ENCODE measurements at regions not wholly inside any gene's neighbourhood (a gene's known extent, or its start where the extent isn't known, plus 50 kb on each side); places are given as distances from the start of the nearest gene placed in this dataset.

- Mint-ChIP-seq H3K4me1 (ENCODE audit: low read depth) (no peaks in the 10 kb centered on the region), H3K27me3 (ENCODE audit: low read depth) (no peaks in the 10 kb centered on the region), H3K4me3 (no peak overlapping the region), H3K36me3 (ENCODE audit: insufficient read depth) (no peaks in the 10 kb centered on the region), H3K9me3 (peaks cover 3% of the 10 kb centered on the region)
- DNase-seq = no peak
- ATAC-seq = no peak
Observed at GRCh38 chr13:22717036-22717435, 463.7 kb upstream of the SGCG start.

- no peaks in the 10 kb centered on the region for H3K9me3 Mint-ChIP-seq
- peaks cover 2% of the 10 kb centered on the region for H3K27me3 Mint-ChIP-seq (ENCODE audit: low read depth)
- no peaks in the 10 kb centered on the region for H3K36me3 Mint-ChIP-seq (ENCODE audit: insufficient read depth)
- ATAC-seq (no peak), DNase-seq (no peak)
- H3K4me3 Mint-ChIP-seq = no peak overlapping the region
- no peaks in the 10 kb centered on the region for H3K4me1 Mint-ChIP-seq (ENCODE audit: low read depth)
Observed at GRCh38 chr13:22726726-22727125, 454.1 kb upstream of the SGCG start.

- peaks cover 14% of the 10 kb centered on the region for H3K27me3 Mint-ChIP-seq (ENCODE audit: low read depth)
- no peak overlapping the region for H3K4me3 Mint-ChIP-seq
- peaks cover 4% of the 10 kb centered on the region for H3K9me3 Mint-ChIP-seq
- no peak for DNase-seq
- ATAC-seq = no peak
- no peaks in the 10 kb centered on the region for H3K4me1 Mint-ChIP-seq (ENCODE audit: low read depth)
- H3K36me3 Mint-ChIP-seq (ENCODE audit: insufficient read depth) = no peaks in the 10 kb centered on the region
Observed at GRCh38 chr13:22735011-22735995, 445.5 kb upstream of the SGCG start.

- Mint-ChIP-seq H3K4me1 (ENCODE audit: low read depth) (no peaks in the 10 kb centered on the region), H3K4me3 (no peak overlapping the region), H3K9me3 (peaks cover 4% of the 10 kb centered on the region), H3K36me3 (ENCODE audit: insufficient read depth) (no peaks in the 10 kb centered on the region), H3K27me3 (ENCODE audit: low read depth) (peaks cover 14% of the 10 kb centered on the region)
- DNase-seq (no peak), ATAC-seq (no peak)
Observed at GRCh38 chr13:22736084-22736767, 444.6 kb upstream of the SGCG start.

- Mint-ChIP-seq H3K27me3 (ENCODE audit: low read depth) (peaks cover 14% of the 10 kb centered on the region), H3K9me3 (peaks cover 4% of the 10 kb centered on the region), H3K4me3 (no peak overlapping the region), H3K36me3 (ENCODE audit: insufficient read depth) (no peaks in the 10 kb centered on the region), H3K4me1 (ENCODE audit: low read depth) (no peaks in the 10 kb centered on the region)
- ATAC-seq (no peak), DNase-seq (no peak)
Observed at GRCh38 chr13:22736768-22737092, 444.0 kb upstream of the SGCG start.

GRCh38 chr13:22738357-22738756, 442.4 kb upstream of the SGCG start:
- Mint-ChIP-seq H3K4me3 (no peak overlapping the region), H3K27me3 (ENCODE audit: low read depth) (peaks cover 8% of the 10 kb centered on the region), H3K36me3 (ENCODE audit: insufficient read depth) (no peaks in the 10 kb centered on the region), H3K9me3 (no peaks in the 10 kb centered on the region), H3K4me1 (ENCODE audit: low read depth) (no peaks in the 10 kb centered on the region)
- DNase-seq (no peak), ATAC-seq (no peak)

GRCh38 chr13:22740264-22740663, 440.5 kb upstream of the SGCG start:
- H3K4me1 Mint-ChIP-seq (ENCODE audit: low read depth) = no peaks in the 10 kb centered on the region
- ATAC-seq (no peak), DNase-seq (no peak)
- H3K27me3 Mint-ChIP-seq (ENCODE audit: low read depth) = peaks cover 4% of the 10 kb centered on the region
- no peaks in the 10 kb centered on the region for H3K36me3 Mint-ChIP-seq (ENCODE audit: insufficient read depth)
- H3K4me3 Mint-ChIP-seq = no peak overlapping the region
- no peaks in the 10 kb centered on the region for H3K9me3 Mint-ChIP-seq

GRCh38 chr13:22744688-22745452, 435.9 kb upstream of the SGCG start:
- no peaks in the 10 kb centered on the region for H3K36me3 Mint-ChIP-seq (ENCODE audit: insufficient read depth)
- no peaks in the 10 kb centered on the region for H3K27me3 Mint-ChIP-seq (ENCODE audit: low read depth)
- no peak for DNase-seq
- no peak overlapping the region for H3K4me3 Mint-ChIP-seq
- no peaks in the 10 kb centered on the region for H3K4me1 Mint-ChIP-seq (ENCODE audit: low read depth)
- no peaks in the 10 kb centered on the region for H3K9me3 Mint-ChIP-seq
- no peak for ATAC-seq

GRCh38 chr13:22748866-22749577, 431.8 kb upstream of the SGCG start:
- Mint-ChIP-seq H3K4me1 (ENCODE audit: low read depth) (no peaks in the 10 kb centered on the region), H3K27me3 (ENCODE audit: low read depth) (no peaks in the 10 kb centered on the region), H3K36me3 (ENCODE audit: insufficient read depth) (no peaks in the 10 kb centered on the region), H3K4me3 (no peak overlapping the region), H3K9me3 (no peaks in the 10 kb centered on the region)
- DNase-seq (no peak), ATAC-seq (no peak)

GRCh38 chr13:22749626-22750025, 431.2 kb upstream of the SGCG start:
- no peaks in the 10 kb centered on the region for H3K36me3 Mint-ChIP-seq (ENCODE audit: insufficient read depth)
- DNase-seq (no peak), ATAC-seq (no peak)
- H3K27me3 Mint-ChIP-seq (ENCODE audit: low read depth) = no peaks in the 10 kb centered on the region
- H3K4me1 Mint-ChIP-seq (ENCODE audit: low read depth) = no peaks in the 10 kb centered on the region
- H3K9me3 Mint-ChIP-seq = no peaks in the 10 kb centered on the region
- no peak overlapping the region for H3K4me3 Mint-ChIP-seq

GRCh38 chr13:22757530-22758120, 423.2 kb upstream of the SGCG start:
- no peak overlapping the region for H3K4me3 Mint-ChIP-seq
- DNase-seq (no peak), ATAC-seq (no peak)
- H3K4me1 Mint-ChIP-seq (ENCODE audit: low read depth) = no peaks in the 10 kb centered on the region
- no peaks in the 10 kb centered on the region for H3K9me3 Mint-ChIP-seq
- H3K36me3 Mint-ChIP-seq (ENCODE audit: insufficient read depth) = no peaks in the 10 kb centered on the region
- H3K27me3 Mint-ChIP-seq (ENCODE audit: low read depth) = peaks cover 3% of the 10 kb centered on the region

- no peaks in the 10 kb centered on the region for H3K36me3 Mint-ChIP-seq (ENCODE audit: insufficient read depth)
- peaks cover 3% of the 10 kb centered on the region for H3K27me3 Mint-ChIP-seq (ENCODE audit: low read depth)
- ATAC-seq = no peak
- no peaks in the 10 kb centered on the region for H3K4me1 Mint-ChIP-seq (ENCODE audit: low read depth)
- no peaks in the 10 kb centered on the region for H3K9me3 Mint-ChIP-seq
- DNase-seq = no peak
- no peak overlapping the region for H3K4me3 Mint-ChIP-seq
Observed at GRCh38 chr13:22758245-22758644, 422.5 kb upstream of the SGCG start.

- H3K27me3 Mint-ChIP-seq (ENCODE audit: low read depth) = no peaks in the 10 kb centered on the region
- H3K4me3 Mint-ChIP-seq = no peak overlapping the region
- no peaks in the 10 kb centered on the region for H3K4me1 Mint-ChIP-seq (ENCODE audit: low read depth)
- no peaks in the 10 kb centered on the region for H3K36me3 Mint-ChIP-seq (ENCODE audit: insufficient read depth)
- no peak for ATAC-seq
- no peaks in the 10 kb centered on the region for H3K9me3 Mint-ChIP-seq
- no peak for DNase-seq
Observed at GRCh38 chr13:22761709-22762108, 419.1 kb upstream of the SGCG start.

- ATAC-seq = no peak
- Mint-ChIP-seq H3K9me3 (no peaks in the 10 kb centered on the region), H3K36me3 (ENCODE audit: insufficient read depth) (no peaks in the 10 kb centered on the region), H3K27me3 (ENCODE audit: low read depth) (no peaks in the 10 kb centered on the region), H3K4me3 (no peak overlapping the region), H3K4me1 (ENCODE audit: low read depth) (no peaks in the 10 kb centered on the region)
- DNase-seq = no peak
Observed at GRCh38 chr13:22765547-22765946, 415.2 kb upstream of the SGCG start.
